ELR (cell line): ENCODE measurements at regions not wholly inside any gene's neighbourhood (a gene's known extent, or its start where the extent isn't known, plus 50 kb on each side); places are given as distances from the start of the nearest gene placed in this dataset.
"Not testable (repeated sequence)": the region's sequence is repeated elsewhere in the genome, so short reads cannot be mapped to it uniquely, and the experiment has no call there.

Experiments
- DNase-seq: peaks from one replicate; pipeline ENCODE4 v3.0.0-alpha.2; 2015; ENCODE audit warnings: low read depth

- DNase-seq = no peak
Observed at GRCh38 chr2:207328944-207329386, 163.2 kb upstream of the KLF7 start.

- DNase-seq = peak; percentile 98
Observed at GRCh38 chr2:207330912-207331311, 165.2 kb upstream of the KLF7 start.

GRCh38 chr2:207331674-207332073 is 165.9 kb upstream of the KLF7 start:
- no peak for DNase-seq

GRCh38 chr2:207332480-207333212 is 166.9 kb upstream of the KLF7 start:
- no peak for DNase-seq

- DNase-seq = peak; percentile 68
Observed at GRCh38 chr2:207333599-207334300, 168.0 kb upstream of the KLF7 start.

GRCh38 chr2:207334301-207334623 is 168.5 kb upstream of the KLF7 start:
- no peak for DNase-seq

GRCh38 chr2:207334624-207335371 is 169.1 kb upstream of the KLF7 start:
- DNase-seq = peak; percentile 100

GRCh38 chr2:207337234-207338219 is 171.8 kb upstream of the KLF7 start:
- DNase-seq = peak; percentile 57

- DNase-seq = no peak
Observed at GRCh38 chr2:207338220-207338607, 172.5 kb upstream of the KLF7 start.

GRCh38 chr2:207338610-207339009 is 172.9 kb upstream of the KLF7 start:
- no peak for DNase-seq

- DNase-seq = no peak
Observed at GRCh38 chr2:207341112-207341750, 175.5 kb upstream of the KLF7 start.

- DNase-seq = no peak
Observed at GRCh38 chr2:207341804-207342203, 176.1 kb upstream of the KLF7 start.

GRCh38 chr2:207344596-207345394 is 179.0 kb upstream of the KLF7 start:
- not testable (repeated sequence) for DNase-seq

- DNase-seq = no peak
Observed at GRCh38 chr2:207351171-207351570, 178.6 kb upstream of the CREB1 start.

GRCh38 chr2:207352978-207353671 is 176.6 kb upstream of the CREB1 start:
- DNase-seq = no peak

GRCh38 chr2:207353836-207354235 is 175.9 kb upstream of the CREB1 start:
- DNase-seq = no peak

- no peak for DNase-seq
Observed at GRCh38 chr2:207354462-207354861, 175.3 kb upstream of the CREB1 start.

GRCh38 chr2:207356567-207356966 is 173.2 kb upstream of the CREB1 start:
- DNase-seq = no peak

GRCh38 chr2:207357216-207357615 is 172.5 kb upstream of the CREB1 start:
- DNase-seq = no peak

- no peak for DNase-seq
Observed at GRCh38 chr2:207362716-207363115, 167.0 kb upstream of the CREB1 start.
